ENCODE measurements at regions not wholly inside any gene's neighbourhood (a gene's known extent, or its start where the extent isn't known, plus 50 kb on each side); places are given as distances from the start of the nearest gene placed in this dataset.

GRCh38 chr6:48834706-48835105 is 628.3 kb downstream of the MMUT start:
- H3K27ac Mint-ChIP-seq = no peak overlapping the region
- POLR2A ChIA-PET = no interaction called here
- no peak for DNase-seq
- H3K36me3 Mint-ChIP-seq (ENCODE audit: low read depth) = no peaks in the 10 kb centered on the region
- H3K9me3 Mint-ChIP-seq = peaks cover 3% of the 10 kb centered on the region
- no peak overlapping the region for H3K4me3 Mint-ChIP-seq
- TF ChIP-seq CTCF (IDR thresholded peaks at IDR 0.05) = no peak
- H3K4me1 Mint-ChIP-seq = no peaks in the 10 kb centered on the region
- no peak for ATAC-seq (ENCODE audit: low read depth)
- CTCF ChIA-PET = no interaction called here
- intact Hi-C loops (cut with micrococcal nuclease) = no loop called here
- no peaks in the 10 kb centered on the region for H3K27me3 Mint-ChIP-seq

GRCh38 chr6:48833916-48834315 is 629.1 kb downstream of the MMUT start:
- intact Hi-C loops (cut with micrococcal nuclease) = no loop called here
- no peak overlapping the region for H3K27ac Mint-ChIP-seq
- no peaks in the 10 kb centered on the region for H3K9me3 Mint-ChIP-seq
- CTCF ChIA-PET = no interaction called here
- no peak for TF ChIP-seq CTCF (IDR thresholded peaks at IDR 0.05)
- ATAC-seq (ENCODE audit: low read depth) (no peak), DNase-seq (no peak)
- POLR2A ChIA-PET = no interaction called here
- H3K27me3 Mint-ChIP-seq = no peaks in the 10 kb centered on the region
- no peaks in the 10 kb centered on the region for H3K4me1 Mint-ChIP-seq
- H3K36me3 Mint-ChIP-seq (ENCODE audit: low read depth) = no peaks in the 10 kb centered on the region
- H3K4me3 Mint-ChIP-seq = no peak overlapping the region

GRCh38 chr6:48826901-48827701 is 636.0 kb downstream of the MMUT start:
- no peak overlapping the region for H3K27ac Mint-ChIP-seq
- DNase-seq (no peak), ATAC-seq (ENCODE audit: low read depth) (no peak)
- no peaks in the 10 kb centered on the region for H3K4me1 Mint-ChIP-seq
- no peak for TF ChIP-seq CTCF (IDR thresholded peaks at IDR 0.05)
- POLR2A ChIA-PET = no interaction called here
- H3K4me3 Mint-ChIP-seq = no peak overlapping the region
- intact Hi-C loops (cut with micrococcal nuclease) = no loop called here
- CTCF ChIA-PET = no interaction called here
- H3K36me3 Mint-ChIP-seq (ENCODE audit: low read depth) = no peaks in the 10 kb centered on the region
- peaks cover 18% of the 10 kb centered on the region for H3K9me3 Mint-ChIP-seq
- H3K27me3 Mint-ChIP-seq = no peaks in the 10 kb centered on the region

GRCh38 chr6:48826152-48826515 is 636.9 kb downstream of the MMUT start:
- DNase-seq (no peak), ATAC-seq (ENCODE audit: low read depth) (no peak)
- ChIA-PET CTCF (no interaction called here), POLR2A (no interaction called here)
- no peak overlapping the region for H3K27ac Mint-ChIP-seq
- H3K27me3 Mint-ChIP-seq = no peaks in the 10 kb centered on the region
- H3K4me3 Mint-ChIP-seq = no peak overlapping the region
- intact Hi-C loops (cut with micrococcal nuclease) = no loop called here
- no peaks in the 10 kb centered on the region for H3K36me3 Mint-ChIP-seq (ENCODE audit: low read depth)
- H3K9me3 Mint-ChIP-seq = peaks cover 20% of the 10 kb centered on the region
- TF ChIP-seq CTCF (IDR thresholded peaks at IDR 0.05) = no peak
- no peaks in the 10 kb centered on the region for H3K4me1 Mint-ChIP-seq

- Mint-ChIP-seq H3K27me3 (no peaks in the 10 kb centered on the region), H3K9me3 (peaks cover 20% of the 10 kb centered on the region), H3K27ac (no peak overlapping the region), H3K4me1 (no peaks in the 10 kb centered on the region), H3K36me3 (ENCODE audit: low read depth) (no peaks in the 10 kb centered on the region), H3K4me3 (no peak overlapping the region)
- ATAC-seq (ENCODE audit: low read depth) (no peak), DNase-seq (no peak)
- intact Hi-C loops (cut with micrococcal nuclease) = no loop called here
- CTCF ChIA-PET = no interaction called here
- POLR2A ChIA-PET = no interaction called here
- TF ChIP-seq CTCF (IDR thresholded peaks at IDR 0.05) = no peak
Observed at GRCh38 chr6:48825501-48826151, 637.4 kb downstream of the MMUT start.
